Mesothelial cell of epicardium (in vitro differentiated cells): ENCODE measurements at regions not wholly inside any gene's neighbourhood (a gene's known extent, or its start where the extent isn't known, plus 50 kb on each side); places are given as distances from the start of the nearest gene placed in this dataset.
"Not testable (repeated sequence)": the region's sequence is repeated elsewhere in the genome, so short reads cannot be mapped to it uniquely, and the experiment has no call there.

Source experiments
- DNase-seq, 2 experiments: peaks; one replicate each; pipeline ENCODE4 v3.0.0; 2021; ENCODE audit warnings: low spot score in 2 of 2; ENCODE audit not compliant: unreplicated experiment in 2 of 2
- H3K27ac Mint-ChIP-seq: 2 replicates; pipeline ENCODE4 v1.8.0; 2021; ENCODE audit warnings: mixed read lengths
- H3K27me3 Mint-ChIP-seq: 2 replicates; pipeline ENCODE4 v1.8.0; 2021; ENCODE audit warnings: low read depth, mixed read lengths
- H3K36me3 Mint-ChIP-seq: 2 replicates; pipeline ENCODE4 v1.8.0; 2021; ENCODE audit warnings: mixed read lengths
- H3K4me1 Mint-ChIP-seq: 2 replicates; pipeline ENCODE4 v1.8.0; 2021; ENCODE audit warnings: mixed read lengths
- H3K4me3 Mint-ChIP-seq: 2 replicates; pipeline ENCODE4 v1.8.0; 2021; ENCODE audit warnings: mild to moderate bottlenecking, moderate library complexity, mixed read lengths
- H3K9me3 Mint-ChIP-seq: 2 replicates; pipeline ENCODE4 v1.8.0; 2021; ENCODE audit warnings: mixed read lengths
- TF ChIP-seq, protein P1 (sequence below): fragments of 200-600 bp; sonication (generic); IDR thresholded peaks from one replicate; pipeline ENCODE4 v1.5.0; 2021; ENCODE audit warnings: antibody characterized with exemption; ENCODE audit not compliant: unreplicated experiment

- no peaks in the 10 kb centered on the region for H3K9me3 Mint-ChIP-seq
- no peak overlapping the region for H3K4me3 Mint-ChIP-seq
Measured at GRCh38 chr7:119596651-119597050, 676.3 kb upstream of the KCND2 start.

DNA sequence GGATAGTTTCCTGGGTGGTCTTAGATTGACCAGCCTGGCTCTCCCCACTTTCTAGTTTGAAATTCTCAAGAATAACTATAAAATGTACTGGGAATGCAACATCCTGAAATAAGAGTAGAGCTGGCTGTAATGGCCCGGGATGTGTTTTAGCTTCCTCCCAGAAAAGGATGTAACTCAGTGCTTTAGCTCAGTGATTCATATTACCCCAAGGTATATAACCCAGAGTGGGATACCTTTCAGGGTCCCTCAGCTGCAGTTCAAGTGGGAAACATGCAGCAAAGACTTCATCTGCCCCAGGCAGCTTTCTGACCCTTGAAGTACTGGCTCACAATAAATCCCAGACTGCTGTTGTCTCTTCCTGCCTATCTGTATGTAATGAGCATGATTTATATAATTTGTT is 666.7 kb upstream of the KCND2 start:
- peaks cover 20% of the 10 kb centered on the region for H3K9me3 Mint-ChIP-seq
- DNase-seq = no peak
- no peaks in the 10 kb centered on the region for H3K27me3 Mint-ChIP-seq
- no peak overlapping the region for H3K4me3 Mint-ChIP-seq
- H3K4me1 Mint-ChIP-seq = no peaks in the 10 kb centered on the region
- no peak overlapping the region for H3K27ac Mint-ChIP-seq
- no peaks in the 10 kb centered on the region for H3K36me3 Mint-ChIP-seq
- TF ChIP-seq, protein P1, sequence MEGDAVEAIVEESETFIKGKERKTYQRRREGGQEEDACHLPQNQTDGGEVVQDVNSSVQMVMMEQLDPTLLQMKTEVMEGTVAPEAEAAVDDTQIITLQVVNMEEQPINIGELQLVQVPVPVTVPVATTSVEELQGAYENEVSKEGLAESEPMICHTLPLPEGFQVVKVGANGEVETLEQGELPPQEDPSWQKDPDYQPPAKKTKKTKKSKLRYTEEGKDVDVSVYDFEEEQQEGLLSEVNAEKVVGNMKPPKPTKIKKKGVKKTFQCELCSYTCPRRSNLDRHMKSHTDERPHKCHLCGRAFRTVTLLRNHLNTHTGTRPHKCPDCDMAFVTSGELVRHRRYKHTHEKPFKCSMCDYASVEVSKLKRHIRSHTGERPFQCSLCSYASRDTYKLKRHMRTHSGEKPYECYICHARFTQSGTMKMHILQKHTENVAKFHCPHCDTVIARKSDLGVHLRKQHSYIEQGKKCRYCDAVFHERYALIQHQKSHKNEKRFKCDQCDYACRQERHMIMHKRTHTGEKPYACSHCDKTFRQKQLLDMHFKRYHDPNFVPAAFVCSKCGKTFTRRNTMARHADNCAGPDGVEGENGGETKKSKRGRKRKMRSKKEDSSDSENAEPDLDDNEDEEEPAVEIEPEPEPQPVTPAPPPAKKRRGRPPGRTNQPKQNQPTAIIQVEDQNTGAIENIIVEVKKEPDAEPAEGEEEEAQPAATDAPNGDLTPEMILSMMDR = no peak

More at GRCh38 chr7:119596651-119597050, 676.3 kb upstream of the KCND2 start:
- no peak for DNase-seq
- TF ChIP-seq, protein P1 = no peak
- H3K27me3 Mint-ChIP-seq = no peaks in the 10 kb centered on the region
- H3K36me3 Mint-ChIP-seq = no peaks in the 10 kb centered on the region
- H3K27ac Mint-ChIP-seq = no peak overlapping the region
- H3K4me1 Mint-ChIP-seq = peaks cover 4% of the 10 kb centered on the region

DNA sequence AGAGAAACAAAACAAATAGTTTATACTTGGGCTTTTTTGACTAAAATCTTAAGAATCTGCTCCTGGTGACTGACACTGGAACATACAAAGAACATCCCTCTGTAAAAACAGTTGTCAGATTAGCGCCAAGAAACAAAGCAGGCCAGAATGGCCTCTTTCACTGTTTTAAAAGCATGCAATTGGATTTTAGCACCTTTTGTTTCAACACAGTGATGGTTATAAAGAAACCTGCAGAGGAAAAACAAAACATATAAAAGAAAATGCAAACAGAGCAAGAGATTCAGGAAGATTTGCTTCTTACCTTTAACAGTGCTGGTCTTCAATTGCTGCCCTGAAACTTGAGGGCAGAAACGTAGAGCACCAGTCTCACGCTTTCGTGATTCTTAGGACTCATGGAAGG is 652.2 kb upstream of the KCND2 start:
- no peaks in the 10 kb centered on the region for H3K4me1 Mint-ChIP-seq
- H3K36me3 Mint-ChIP-seq = no peaks in the 10 kb centered on the region
- no peak overlapping the region for H3K4me3 Mint-ChIP-seq
- TF ChIP-seq, protein P1 = no peak
- H3K27me3 Mint-ChIP-seq = peaks cover 39% of the 10 kb centered on the region
- DNase-seq = no peak
- no peak overlapping the region for H3K27ac Mint-ChIP-seq
- H3K9me3 Mint-ChIP-seq = no peaks in the 10 kb centered on the region

DNA sequence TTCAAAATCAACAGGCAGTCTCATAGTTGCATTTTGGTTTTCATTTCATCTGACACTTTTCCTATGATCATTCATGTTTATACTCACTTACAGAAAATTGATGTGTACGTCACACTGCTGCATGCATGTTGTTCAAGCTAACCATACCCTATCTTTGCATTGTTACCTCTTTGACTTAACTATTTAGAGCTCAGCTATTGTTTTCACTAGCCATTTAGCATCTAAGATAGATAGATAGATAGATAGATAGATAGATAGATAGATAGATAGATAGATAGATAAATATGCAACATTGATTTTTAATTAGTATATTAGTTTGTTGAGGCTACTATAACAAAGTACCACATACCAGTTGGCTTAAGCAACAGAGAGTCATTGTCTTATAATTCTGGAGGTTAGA is 649.5 kb upstream of the KCND2 start:
- no peak overlapping the region for H3K4me3 Mint-ChIP-seq
- peaks cover 37% of the 10 kb centered on the region for H3K27me3 Mint-ChIP-seq
- TF ChIP-seq, protein P1 = no peak
- no peak for DNase-seq
- H3K36me3 Mint-ChIP-seq = no peaks in the 10 kb centered on the region
- H3K27ac Mint-ChIP-seq = no peak overlapping the region
- H3K9me3 Mint-ChIP-seq = no peaks in the 10 kb centered on the region
- no peaks in the 10 kb centered on the region for H3K4me1 Mint-ChIP-seq

DNA sequence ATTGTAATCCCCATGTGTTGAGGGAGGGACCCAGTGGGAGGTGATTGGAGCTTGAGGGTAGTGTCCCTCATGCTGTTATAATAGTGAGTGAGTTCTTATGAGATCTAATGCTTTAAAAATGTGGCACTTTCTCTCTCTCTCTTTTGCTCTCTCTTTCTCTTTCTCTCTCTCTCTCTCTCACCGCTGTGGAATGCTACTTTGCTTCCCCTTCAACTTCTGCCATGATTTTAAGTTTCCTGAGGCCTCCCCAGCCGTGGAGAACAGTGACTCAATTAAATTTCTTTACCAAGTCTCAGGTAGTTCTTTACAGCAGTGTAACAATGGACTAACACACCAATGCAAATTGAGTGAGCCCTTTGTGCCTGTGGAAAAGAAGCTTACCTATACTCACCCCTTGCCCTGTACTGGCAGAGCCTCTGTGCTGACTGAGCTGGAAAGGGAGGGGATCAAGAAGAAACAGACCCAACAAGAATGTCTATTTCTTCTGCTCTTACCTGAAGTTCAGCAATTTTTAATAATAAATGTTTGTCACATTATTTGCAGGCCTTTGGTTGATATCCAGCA is 642.5 kb upstream of the KCND2 start:
- H3K27ac Mint-ChIP-seq = no peak overlapping the region
- DNase-seq = no peak
- no peaks in the 10 kb centered on the region for H3K9me3 Mint-ChIP-seq
- no peak overlapping the region for H3K4me3 Mint-ChIP-seq
- peaks cover 16% of the 10 kb centered on the region for H3K27me3 Mint-ChIP-seq
- no peaks in the 10 kb centered on the region for H3K36me3 Mint-ChIP-seq
- H3K4me1 Mint-ChIP-seq = no peaks in the 10 kb centered on the region
- TF ChIP-seq, protein P1 = no peak

DNA sequence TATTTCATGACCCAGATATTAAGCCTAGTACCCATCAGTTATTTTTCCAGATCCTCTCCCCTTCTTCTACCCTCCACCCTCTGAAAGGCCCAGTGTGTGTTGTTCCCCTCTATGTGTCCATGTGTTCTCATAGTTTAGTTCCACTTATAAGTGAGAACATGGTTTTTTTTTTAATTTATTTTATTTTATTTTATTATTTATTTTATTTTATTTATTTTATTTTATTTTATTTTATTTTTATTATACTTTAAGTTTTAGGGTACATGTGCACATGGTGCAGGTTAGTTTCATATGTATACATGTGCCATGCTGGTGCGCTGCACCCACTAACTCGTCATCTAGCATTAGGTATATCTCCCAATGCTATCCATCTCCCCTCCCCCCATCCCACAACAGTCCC is 639.2 kb upstream of the KCND2 start:
- DNase-seq, H3K27me3 Mint-ChIP-seq, H3K36me3 Mint-ChIP-seq, H3K27ac Mint-ChIP-seq, H3K4me1 Mint-ChIP-seq, H3K4me3 Mint-ChIP-seq: not testable (repeated sequence)
- H3K9me3 Mint-ChIP-seq = peaks cover 15% of the 10 kb centered on the region
